Activated CD4-positive, alpha-beta T cell treated with anti-CD3 and anti-CD28 coated beads for 48 hours (primary cell): ENCODE measurements at regions not wholly inside any gene's neighbourhood (a gene's known extent, or its start where the extent isn't known, plus 50 kb on each side); places are given as distances from the start of the nearest gene placed in this dataset.

Experiments used
- DNase-seq: peaks from one replicate; pipeline ENCODE4 v3.0.0-alpha.2; 2020

GRCh38 chr13:51518827-51519226, 65.4 kb upstream of the WDFY2 start:
- peak; percentile 45 for DNase-seq

- DNase-seq: no peak
Measured at GRCh38 chr13:51519771-51520216, 64.5 kb upstream of the WDFY2 start.

GRCh38 chr13:51520524-51520923, 63.7 kb upstream of the WDFY2 start:
- DNase-seq: no peak

- DNase-seq: peak; percentile 20
Measured at GRCh38 chr13:51523082-51523518, 61.2 kb upstream of the WDFY2 start.

GRCh38 chr13:51524312-51524711, 60.0 kb upstream of the WDFY2 start:
- no peak for DNase-seq

- no peak for DNase-seq
Measured at GRCh38 chr13:51524829-51525566, 59.3 kb upstream of the WDFY2 start.

GRCh38 chr13:51525567-51526167, 58.6 kb upstream of the WDFY2 start:
- DNase-seq: no peak

- DNase-seq: no peak
Measured at GRCh38 chr13:51526202-51526601, 58.1 kb upstream of the WDFY2 start.

- DNase-seq: no peak
Measured at GRCh38 chr13:51532736-51533197, 51.5 kb upstream of the WDFY2 start.

- DNase-seq: peak; percentile 34
Measured at GRCh38 chr13:51534041-51534817, 50.0 kb upstream of the WDFY2 start.
